ENCODE measurements at regions not wholly inside any gene's neighbourhood (a gene's known extent, or its start where the extent isn't known, plus 50 kb on each side); places are given as distances from the start of the nearest gene placed in this dataset.

DNA sequence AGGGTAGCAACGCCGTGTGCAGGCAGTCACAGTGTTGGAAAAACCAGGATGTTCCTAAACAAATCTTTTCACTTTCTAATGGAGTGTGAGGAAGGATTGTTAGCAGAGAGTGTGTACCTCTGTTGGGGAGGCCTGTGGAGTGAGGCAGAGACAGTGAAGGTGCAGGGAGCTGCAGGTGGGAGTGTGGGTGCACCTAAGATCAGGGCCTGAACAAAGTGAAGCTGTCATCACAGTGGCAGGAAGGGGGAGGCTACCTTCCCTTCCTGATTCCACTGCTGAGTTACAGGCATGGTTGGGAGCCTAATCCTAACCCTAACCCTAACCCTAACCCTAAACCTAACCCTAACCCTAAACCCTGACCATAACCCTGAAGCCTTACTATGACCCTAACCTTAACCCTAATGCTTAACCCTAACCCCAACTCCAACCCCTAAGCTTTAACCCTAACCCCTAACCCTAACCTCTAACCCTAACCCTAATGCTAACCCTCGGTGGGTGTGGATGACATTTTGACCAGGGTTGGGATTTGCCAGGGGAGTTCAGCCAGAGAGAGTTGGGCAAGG lies 158.8 kb upstream of the KLF6 start:
- Histone ChIP-seq H4K20me1 (no peaks in the 10 kb centered on the region), H3K9ac (no peak overlapping the region), H3K36me3 (no peaks in the 10 kb centered on the region), H3K27ac (no peak overlapping the region), H3K9me3 (no peaks in the 10 kb centered on the region; the same call in 1 of the 2 replicates), H3K4me3 (no peak overlapping the region), H3K4me2 (no peak overlapping the region), H3K4me1 (0 out of 2 replicates have a peak, but pooled peaks cover 7% of the 10 kb centered on the region), H3K27me3 (no peaks in the 10 kb centered on the region)
- TF ChIP-seq Cebpa-rat (IDR thresholded peaks at IDR 0.05): no peak

DNA sequence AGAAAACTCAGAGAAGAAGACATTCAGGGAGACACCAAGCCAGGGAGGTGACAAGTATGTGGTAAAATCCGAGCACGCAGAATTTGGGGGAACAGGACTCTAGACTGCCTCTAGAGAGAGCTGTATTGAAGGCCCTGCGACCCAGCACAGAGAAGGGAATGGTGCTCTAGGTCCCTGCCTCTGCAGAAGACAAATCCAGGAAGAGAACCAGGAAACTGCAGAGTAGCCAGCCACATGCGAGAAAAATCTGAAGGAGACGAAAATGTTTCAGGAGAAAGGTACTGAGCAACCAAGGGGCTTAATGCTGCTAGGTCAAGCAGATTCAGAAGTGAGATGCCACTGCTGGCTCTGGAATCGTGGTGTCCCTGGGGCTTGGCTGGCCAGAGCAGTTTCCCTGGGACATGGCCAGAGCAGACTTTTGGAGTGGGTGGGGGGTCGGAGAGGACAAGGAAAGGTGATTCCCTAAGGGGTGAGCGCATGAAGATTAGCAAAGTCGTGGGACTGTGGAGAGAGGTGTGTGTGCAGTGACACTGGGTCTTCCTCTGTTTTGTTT lies 158.0 kb upstream of the KLF6 start:
- Histone ChIP-seq H3K4me1 (0 out of 2 replicates have a peak, but pooled peaks cover 7% of the 10 kb centered on the region), H4K20me1 (no peaks in the 10 kb centered on the region), H3K4me2 (no peak overlapping the region), H3K27me3 (no peaks in the 10 kb centered on the region), H3K9ac (no peak overlapping the region), H3K27ac (no peak overlapping the region), H3K36me3 (no peaks in the 10 kb centered on the region), H3K9me3 (peaks cover 4% of the 10 kb centered on the region; the same call in 1 of the 2 replicates), H3K4me3 (no peak overlapping the region)
- no peak for TF ChIP-seq Cebpa-rat (IDR thresholded peaks at IDR 0.05)

DNA sequence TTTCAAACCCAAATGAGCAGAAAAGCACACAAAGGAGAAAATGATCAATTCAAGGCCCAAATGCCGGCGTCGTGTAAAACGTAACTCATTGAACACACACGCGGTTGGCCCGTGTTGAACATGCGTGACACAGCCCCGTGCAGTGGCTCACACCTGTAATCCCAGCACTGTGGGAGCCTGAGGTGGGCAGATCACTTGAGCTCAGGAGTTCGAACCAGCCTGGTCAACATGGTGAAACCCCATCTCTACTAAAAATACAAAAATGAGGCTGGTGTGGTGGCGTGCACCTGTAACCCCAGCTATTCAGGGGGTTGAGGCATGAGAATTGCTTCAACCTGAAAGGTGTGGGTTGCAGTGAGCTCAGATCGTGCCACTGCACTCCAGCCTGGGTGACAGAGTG lies 156.7 kb upstream of the KLF6 start:
- H3K9me3 ChIP-seq: peaks cover 9% of the 10 kb centered on the region; the same call in 1 of the 2 replicates
- no peak for TF ChIP-seq Cebpa-rat (IDR thresholded peaks at IDR 0.05)
- no peak overlapping the region for H3K9ac ChIP-seq
- H3K27ac ChIP-seq: no peak overlapping the region
- H3K36me3 ChIP-seq: no peaks in the 10 kb centered on the region
- no peaks in the 10 kb centered on the region for H3K27me3 ChIP-seq
- H3K4me3 ChIP-seq: no peak overlapping the region
- H3K4me1 ChIP-seq: 0 out of 2 replicates have a peak, but pooled peaks cover 7% of the 10 kb centered on the region
- H3K4me2 ChIP-seq: no peak overlapping the region
- H4K20me1 ChIP-seq: no peaks in the 10 kb centered on the region

GRCh38 chr10:3936422-3937040 lies 151.5 kb upstream of the KLF6 start:
- H3K4me3 ChIP-seq: no peak overlapping the region
- H3K36me3 ChIP-seq: no peaks in the 10 kb centered on the region
- no peaks in the 10 kb centered on the region for H4K20me1 ChIP-seq
- no peak overlapping the region for H3K27ac ChIP-seq
- peaks cover 14% of the 10 kb centered on the region; the same call in 1 of the 2 replicates for H3K9me3 ChIP-seq
- peak overlapping the region; percentile 77; the same call in 1 of the 2 replicates for H3K4me2 ChIP-seq
- H3K9ac ChIP-seq: no peak overlapping the region
- TF ChIP-seq Cebpa-rat (IDR thresholded peaks at IDR 0.05): no peak
- H3K27me3 ChIP-seq: no peaks in the 10 kb centered on the region
- peaks cover 26% of the 10 kb centered on the region for H3K4me1 ChIP-seq

DNA sequence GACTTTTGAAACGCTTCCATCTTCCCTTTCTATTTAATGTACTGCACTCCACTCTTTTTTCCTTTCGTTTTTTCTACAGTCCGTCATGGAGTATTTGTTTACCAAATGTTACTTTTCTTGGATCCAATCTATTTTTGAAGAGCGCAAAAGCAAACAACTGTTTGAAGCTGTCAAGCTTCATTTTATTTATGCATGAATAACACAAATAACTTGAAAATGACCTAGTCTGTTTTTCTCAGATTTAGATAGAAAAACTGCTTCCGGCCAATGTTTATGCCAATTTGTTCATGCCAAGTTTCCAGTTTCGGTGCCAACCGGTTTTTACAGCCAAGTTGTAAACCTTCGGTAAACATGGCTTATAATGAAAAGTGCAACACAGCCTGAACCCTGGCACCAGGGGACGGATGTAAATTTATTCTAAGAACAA lies 150.9 kb upstream of the KLF6 start:
- H3K4me3 ChIP-seq: no peak overlapping the region
- peaks cover 14% of the 10 kb centered on the region; the same call in 1 of the 2 replicates for H3K9me3 ChIP-seq
- peaks cover 26% of the 10 kb centered on the region for H3K4me1 ChIP-seq
- no peak for TF ChIP-seq Cebpa-rat (IDR thresholded peaks at IDR 0.05)
- H3K9ac ChIP-seq: no peak overlapping the region
- no peaks in the 10 kb centered on the region for H3K27me3 ChIP-seq
- peak overlapping the region; percentile 77 for H3K4me2 ChIP-seq
- no peaks in the 10 kb centered on the region for H4K20me1 ChIP-seq
- no peak overlapping the region for H3K27ac ChIP-seq
- no peaks in the 10 kb centered on the region for H3K36me3 ChIP-seq

GRCh38 chr10:3935141-3935540 lies 150.1 kb upstream of the KLF6 start:
- Histone ChIP-seq H4K20me1 (no peaks in the 10 kb centered on the region), H3K9me3 (peaks cover 14% of the 10 kb centered on the region; the same call in 1 of the 2 replicates), H3K4me2 (peak overlapping the region; percentile 77), H3K27me3 (no peaks in the 10 kb centered on the region), H3K9ac (peak overlapping the region; percentile 52; the same call in 1 of the 2 replicates), H3K4me3 (peak overlapping the region; percentile 11), H3K36me3 (no peaks in the 10 kb centered on the region), H3K4me1 (peaks cover 26% of the 10 kb centered on the region), H3K27ac (peak overlapping the region; percentile 54)
- TF ChIP-seq Cebpa-rat (IDR thresholded peaks at IDR 0.05): no peak

- no peaks in the 10 kb centered on the region for H3K27me3 ChIP-seq
- no peak overlapping the region for H3K27ac ChIP-seq
- no peaks in the 10 kb centered on the region for H3K36me3 ChIP-seq
- no peak for TF ChIP-seq Cebpa-rat (IDR thresholded peaks at IDR 0.05)
- H3K4me2 ChIP-seq: peak overlapping the region; percentile 77
- H3K4me1 ChIP-seq: peaks cover 26% of the 10 kb centered on the region
- H4K20me1 ChIP-seq: no peaks in the 10 kb centered on the region
- no peak overlapping the region for H3K9ac ChIP-seq
- H3K9me3 ChIP-seq: peaks cover 14% of the 10 kb centered on the region; the same call in 1 of the 2 replicates
- H3K4me3 ChIP-seq: no peak overlapping the region
Measured at GRCh38 chr10:3933733-3934132, 148.7 kb upstream of the KLF6 start.

GRCh38 chr10:3932597-3933375 lies 147.8 kb upstream of the KLF6 start:
- Histone ChIP-seq H3K4me1 (peaks cover 26% of the 10 kb centered on the region), H3K27me3 (no peaks in the 10 kb centered on the region), H3K4me3 (no peak overlapping the region), H3K27ac (no peak overlapping the region), H4K20me1 (no peaks in the 10 kb centered on the region), H3K36me3 (no peaks in the 10 kb centered on the region), H3K9me3 (peaks cover 8% of the 10 kb centered on the region; the same call in 1 of the 2 replicates), H3K9ac (no peak overlapping the region), H3K4me2 (no peak overlapping the region)
- TF ChIP-seq Cebpa-rat (IDR thresholded peaks at IDR 0.05): no peak

GRCh38 chr10:3931901-3932300 lies 146.9 kb upstream of the KLF6 start:
- no peaks in the 10 kb centered on the region for H4K20me1 ChIP-seq
- H3K27ac ChIP-seq: no peak overlapping the region
- no peak overlapping the region for H3K4me2 ChIP-seq
- no peaks in the 10 kb centered on the region for H3K27me3 ChIP-seq
- no peak overlapping the region for H3K9ac ChIP-seq
- TF ChIP-seq Cebpa-rat (IDR thresholded peaks at IDR 0.05): no peak
- H3K36me3 ChIP-seq: no peaks in the 10 kb centered on the region
- H3K4me3 ChIP-seq: no peak overlapping the region
- peaks cover 7% of the 10 kb centered on the region; the same call in 1 of the 2 replicates for H3K9me3 ChIP-seq
- H3K4me1 ChIP-seq: peaks cover 26% of the 10 kb centered on the region
